CD4-positive, alpha-beta T cell (primary cell): ENCODE measurements at regions not wholly inside any gene's neighbourhood (a gene's known extent, or its start where the extent isn't known, plus 50 kb on each side); places are given as distances from the start of the nearest gene placed in this dataset.

Experiments used
- ATAC-seq: fragments of 200-7000 bp; cut with Tn5 transposase; one replicate; pipeline ENCODE4 v1.10.0; 2022; ENCODE audit warnings: mild to moderate bottlenecking; ENCODE audit not compliant: poor library complexity
- CTCF ChIA-PET: fragments of 350-600 bp; sonication (Branson Sonifier 250); formaldehyde crosslinking; loops from one replicate; lab custom pipeline; 2021; ENCODE audit warnings: antibody characterized with exemption, inconsistent platforms; lab: Charles Lee
- POLR2A ChIA-PET: fragments of 350-600 bp; sonication (Branson Sonifier 250); formaldehyde crosslinking; loops from one replicate; lab custom pipeline; 2021; ENCODE audit warnings: antibody characterized with exemption, inconsistent platforms; lab: Charles Lee
- DNase-seq, 14 experiments: peaks; one replicate each; pipeline ENCODE4 v3.0.0-alpha.2; 2013 to 2020; ENCODE audit warnings: mixed read lengths in 2 of 14
- H3K27ac ChIP-seq, 2 donors: one replicate each; pipeline versions ENCODE4 v1.5.1 to v1.7.0; 2013; ENCODE audit warnings: low read length in 2 of 2, low read depth in 1 of 2, mild to moderate bottlenecking in 1 of 2
- H3K27me3 ChIP-seq, 2 experiments: 1 replicate in 1 of 2; 2 replicates in 1 of 2; pipeline versions ENCODE4 v1.6.1 to v1.7.0; 2013; ENCODE audit warnings: low read length in 2 of 2, control low read depth in 1 of 2, mild to moderate bottlenecking in 1 of 2, moderate library complexity in 1 of 2; ENCODE audit not compliant: insufficient read depth in 2 of 2, control insufficient read depth in 1 of 2
- H3K36me3 ChIP-seq: one replicate; pipeline ENCODE4 v1.6.1; 2013; ENCODE audit warnings: low read length, control low read depth; ENCODE audit not compliant: insufficient read depth
- H3K4me1 ChIP-seq: one replicate; pipeline ENCODE4 v1.6.1; 2013; ENCODE audit warnings: low read length, control low read depth; ENCODE audit not compliant: insufficient read depth
- H3K4me3 ChIP-seq: one replicate; pipeline ENCODE4 v1.5.1; 2013; ENCODE audit warnings: mild to moderate bottlenecking, low read length, moderate library complexity
- H3K9me3 ChIP-seq, 2 experiments: 1 replicate in 1 of 2; 2 replicates in 1 of 2; pipeline versions ENCODE4 v1.6.1 to v1.7.0; 2013; ENCODE audit warnings: low read length in 2 of 2, mild to moderate bottlenecking in 2 of 2, control low read depth in 1 of 2, moderate library complexity in 1 of 2; ENCODE audit not compliant: control insufficient read depth in 1 of 2, insufficient read depth in 1 of 2
- H3K27ac Mint-ChIP-seq: one replicate; pipeline ENCODE4 v1.8.0; 2020; ENCODE audit warnings: mixed read lengths
- H3K27me3 Mint-ChIP-seq: one replicate; pipeline ENCODE4 v1.8.0; 2021; ENCODE audit warnings: mixed read lengths
- H3K36me3 Mint-ChIP-seq: one replicate; pipeline ENCODE4 v1.8.0; 2021; ENCODE audit warnings: low read depth, mixed read lengths
- H3K4me1 Mint-ChIP-seq: one replicate; pipeline ENCODE4 v1.8.0; 2021; ENCODE audit warnings: low read depth, mixed read lengths
- H3K4me3 Mint-ChIP-seq: one replicate; pipeline ENCODE4 v1.8.0; 2020; ENCODE audit warnings: mild to moderate bottlenecking, mixed read lengths
- H3K9me3 Mint-ChIP-seq: one replicate; pipeline ENCODE4 v1.8.0; 2020; ENCODE audit warnings: mixed read lengths
- CTCF ChIP-seq: fragments of 200-600 bp; IDR thresholded peaks from one replicate; pipeline ENCODE4 v1.8.0; 2022; ENCODE audit warnings: antibody characterized with exemption, mild to moderate bottlenecking
- intact Hi-C, 2 experiments: fragments of 100-400 bp; cut with DNase I in 1 of 2; cut with micrococcal nuclease in 1 of 2; formaldehyde crosslinking; loops; one replicate each; pipeline versions ENCODE4 v1.15.1 to v1.9.0; 2023 to 2025; cut with DNase I, micrococcal nuclease

- no peak for TF ChIP-seq CTCF
- Histone ChIP-seq H3K4me1 (no peaks in the 10 kb centered on the region), H3K4me3 (no peak overlapping the region), H3K36me3 (peaks cover 21% of the 10 kb centered on the region), H3K27me3 (no peaks in the 10 kb centered on the region), H3K9me3 (peaks cover 4 to 6% of the 10 kb centered on the region in 2 experiments), H3K27ac (no peak overlapping the region)
- DNase-seq (no peak), ATAC-seq (no peak)
- Mint-ChIP-seq H3K27me3 (no peaks in the 10 kb centered on the region), H3K27ac (no peak overlapping the region), H3K4me3 (no peak overlapping the region), H3K36me3 (peaks cover 94% of the 10 kb centered on the region), H3K9me3 (peaks cover 6% of the 10 kb centered on the region), H3K4me1 (peaks cover 17% of the 10 kb centered on the region)
- POLR2A ChIA-PET: interaction anchor here (1.0 kb wide), 1 partner anchor 14 kb away, joined by 3 read pairs; no protein-coding TSS in a partner anchor
- CTCF ChIA-PET: no interaction called here
- intact Hi-C loops: no loop called here
Observed at GRCh38 chr7:149564340-149565095, 66.9 kb upstream of the ZNF746 start.

- H3K4me1 ChIP-seq: no peaks in the 10 kb centered on the region
Observed at GRCh38 chr7:149562602-149563001, 65.0 kb upstream of the ZNF746 start.

GRCh38 chr7:149561072-149561471 lies 63.5 kb upstream of the ZNF746 start:
- Mint-ChIP-seq H3K36me3 (peaks cover 93% of the 10 kb centered on the region), H3K9me3 (peaks cover 6% of the 10 kb centered on the region), H3K4me1 (peaks cover 17% of the 10 kb centered on the region), H3K4me3 (no peak overlapping the region), H3K27me3 (no peaks in the 10 kb centered on the region), H3K27ac (no peak overlapping the region)
- H3K4me1 ChIP-seq: no peaks in the 10 kb centered on the region
- no peak for DNase-seq
- CTCF ChIA-PET: no interaction called here
- POLR2A ChIA-PET: no interaction called here
- intact Hi-C loops: no loop called here
- ATAC-seq: no peak
- no peaks in the 10 kb centered on the region for H3K9me3 ChIP-seq
- no peak for TF ChIP-seq CTCF
- no peak overlapping the region for H3K4me3 ChIP-seq
- H3K36me3 ChIP-seq: peaks cover 36% of the 10 kb centered on the region
- no peak overlapping the region for H3K27ac ChIP-seq
- no peaks in the 10 kb centered on the region for H3K27me3 ChIP-seq

More at GRCh38 chr7:149562602-149563001, 65.0 kb upstream of the ZNF746 start:
- Histone ChIP-seq H3K27ac (no peak overlapping the region), H3K4me3 (no peak overlapping the region), H3K36me3 (peaks cover 28% of the 10 kb centered on the region), H3K9me3 (no peaks in the 10 kb centered on the region), H3K27me3 (no peaks in the 10 kb centered on the region)
- POLR2A ChIA-PET: no interaction called here
- Mint-ChIP-seq H3K36me3 (peaks cover 93% of the 10 kb centered on the region), H3K9me3 (peaks cover 6% of the 10 kb centered on the region), H3K27me3 (no peaks in the 10 kb centered on the region), H3K4me1 (peaks cover 17% of the 10 kb centered on the region), H3K27ac (no peak overlapping the region), H3K4me3 (no peak overlapping the region)
- TF ChIP-seq CTCF: no peak
- CTCF ChIA-PET: no interaction called here
- no peak for ATAC-seq
- intact Hi-C loops: no loop called here
- DNase-seq: no peak
